ENCODE measurements at regions not wholly inside any gene's neighbourhood (a gene's known extent, or its start where the extent isn't known, plus 50 kb on each side); places are given as distances from the start of the nearest gene placed in this dataset.

- TF ChIP-seq CTCF (conservative IDR thresholded peaks at IDR 0.05) (no peak), ZFX (IDR thresholded peaks at IDR 0.05) (no peak)
Observed at GRCh38 chr14:98923596-98923995, 348.4 kb downstream of the BCL11B start.
